Thyroid gland (tissue), 4 donors: ENCODE measurements at regions not wholly inside any gene's neighbourhood (a gene's known extent, or its start where the extent isn't known, plus 50 kb on each side); places are given as distances from the start of the nearest gene placed in this dataset.

Source experiments
- DNase-seq, 2 donors: peaks; one replicate each; pipeline ENCODE4 v3.0.0-alpha.2; 2019
- H3K27ac ChIP-seq, 3 donors: fragments of 200-600 bp; sonication (generic); 1 replicate in 2 of 3; 2 replicates in 1 of 3; pipeline ENCODE4 v1.5.1; 2016 to 2019; ENCODE audit warnings: mild to moderate bottlenecking in 1 of 3, moderate library complexity in 1 of 3
- H3K27me3 ChIP-seq: fragments of 200-600 bp; sonication (generic); one replicate; pipeline ENCODE4 v1.5.1; 2019
- H3K36me3 ChIP-seq, 2 donors: fragments of 200-600 bp; sonication (generic); one replicate each; pipeline ENCODE4 v1.5.1; 2016 to 2019
- H3K4me1 ChIP-seq, 2 donors: fragments of 200-600 bp; sonication (generic); one replicate each; pipeline ENCODE4 v1.5.1; 2017 to 2019
- H3K4me3 ChIP-seq, 3 donors: fragments of 200-600 bp; sonication (generic); replicated peaks in 1 of 3; 1 replicate in 2 of 3; 2 replicates in 1 of 3; pipeline ENCODE4 v1.5.1; 2016; ENCODE audit warnings: mild to moderate bottlenecking in 1 of 3
- H3K9me3 ChIP-seq: fragments of 200-600 bp; sonication (generic); one replicate; pipeline ENCODE4 v1.5.1; 2017
- CTCF ChIP-seq, 6 experiments: fragments of 200-600 bp in 3 of 6; fragments of 450-650 bp in 3 of 6; sonication (generic) in 3 of 6; IDR thresholded peaks; one replicate each; pipeline ENCODE4 v1.5.1; 2016 to 2019; ENCODE audit warnings: antibody characterized with exemption in 6 of 6, mild to moderate bottlenecking in 2 of 6, inconsistent platforms in 1 of 6, moderate library complexity in 1 of 6
- POLR2A ChIP-seq, 2 donors: fragments of 450-650 bp; IDR thresholded peaks; one replicate each; pipeline ENCODE4 v1.6.1; 2017; ENCODE audit warnings: antibody characterized with exemption in 2 of 2, mild to moderate bottlenecking in 2 of 2, moderate library complexity in 1 of 2
- WGBS, 2 donors: methylation state at CpG; one replicate each; pipeline ENCODE4 v1.1.5; 2017; 5-methylcytosine and 5-hydroxymethylcytosine counted together
- intact Hi-C: fragments of 100-400 bp; cut with DNase I; formaldehyde crosslinking; loops from one replicate; pipeline ENCODE4 v1.15.1; 2023

DNA sequence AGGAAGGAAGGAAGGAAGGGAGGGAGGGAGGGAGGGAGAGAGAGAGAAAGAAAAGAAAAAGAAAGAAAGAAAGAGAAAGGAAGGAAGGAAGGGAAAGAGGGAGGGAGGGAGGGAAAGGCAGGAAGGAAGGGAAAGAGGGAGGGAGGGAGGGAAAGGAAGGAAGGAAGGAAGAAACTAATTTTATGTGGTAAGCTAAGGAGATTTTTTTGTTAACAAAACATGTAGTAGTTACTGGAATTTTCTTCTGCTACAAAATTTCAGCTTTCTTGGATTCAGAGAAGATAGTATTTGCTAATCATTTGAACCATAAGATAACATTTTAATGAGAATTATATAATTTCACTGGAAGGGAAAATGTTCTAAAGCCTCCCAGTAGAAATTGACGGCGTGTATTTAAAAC lies 437.8 kb upstream of the DCN start:
- Histone ChIP-seq H3K9me3 (no peaks in the 10 kb centered on the region), H3K4me3 (no peak overlapping the region), H3K27ac (no peak overlapping the region), H3K36me3 (no peaks in the 10 kb centered on the region), H3K4me1 (no peaks in the 10 kb centered on the region), H3K27me3 (no peaks in the 10 kb centered on the region)
- TF ChIP-seq POLR2A (IDR thresholded peaks at IDR 0.05) (no peak), CTCF (IDR thresholded peaks at IDR 0.05) (no peak)
- intact Hi-C loops: no loop called here
- whole genome bisulfite sequencing, 2 donors: 74 to 78% methylated on average over 2 of the region's 2 CpGs
- no peak for DNase-seq

- H3K4me3 ChIP-seq: no peak overlapping the region
- WGBS, 2 donors: 92 to 96% methylated on average over 2 of the region's 2 CpGs
- DNase-seq: no peak
- no peaks in the 10 kb centered on the region for H3K4me1 ChIP-seq
- H3K27ac ChIP-seq: no peak overlapping the region
- TF ChIP-seq CTCF (IDR thresholded peaks at IDR 0.05) (no peak), POLR2A (IDR thresholded peaks at IDR 0.05) (no peak)
- intact Hi-C loops: no loop called here
- no peaks in the 10 kb centered on the region for H3K36me3 ChIP-seq
- no peaks in the 10 kb centered on the region for H3K27me3 ChIP-seq
- no peaks in the 10 kb centered on the region for H3K9me3 ChIP-seq
These were observed 435.7 kb upstream of the DCN start for GRCh38 chr12:91618281-91618680.

DNA sequence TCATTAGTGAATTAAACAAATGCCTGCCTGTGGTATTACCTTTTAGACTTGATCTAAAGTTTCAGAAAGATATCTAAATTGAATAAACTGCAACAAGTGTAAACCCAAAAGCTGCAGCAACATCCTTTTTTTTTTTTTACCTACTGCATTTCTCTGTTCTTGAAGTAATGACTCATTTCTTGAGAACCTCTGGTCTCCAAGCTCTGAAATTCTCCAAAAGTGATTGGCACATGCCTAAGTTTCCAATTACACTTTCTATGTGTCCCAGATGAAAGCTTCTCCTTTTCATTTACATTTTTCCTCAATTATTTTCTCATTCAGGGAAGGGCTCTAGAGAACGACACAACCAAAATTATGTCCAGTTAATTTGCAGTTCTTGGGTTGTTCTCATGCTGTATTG lies 435.2 kb upstream of the DCN start:
- DNase-seq: no peak
- Histone ChIP-seq H3K4me1 (no peaks in the 10 kb centered on the region), H3K9me3 (no peaks in the 10 kb centered on the region), H3K27ac (no peak overlapping the region), H3K27me3 (no peaks in the 10 kb centered on the region), H3K4me3 (no peak overlapping the region), H3K36me3 (no peaks in the 10 kb centered on the region)
- WGBS, 2 donors: 83 to 96% methylated on average over 1 of the region's 1 CpG
- intact Hi-C loops: no loop called here
- TF ChIP-seq POLR2A (IDR thresholded peaks at IDR 0.05) (no peak), CTCF (IDR thresholded peaks at IDR 0.05) (no peak)

DNA sequence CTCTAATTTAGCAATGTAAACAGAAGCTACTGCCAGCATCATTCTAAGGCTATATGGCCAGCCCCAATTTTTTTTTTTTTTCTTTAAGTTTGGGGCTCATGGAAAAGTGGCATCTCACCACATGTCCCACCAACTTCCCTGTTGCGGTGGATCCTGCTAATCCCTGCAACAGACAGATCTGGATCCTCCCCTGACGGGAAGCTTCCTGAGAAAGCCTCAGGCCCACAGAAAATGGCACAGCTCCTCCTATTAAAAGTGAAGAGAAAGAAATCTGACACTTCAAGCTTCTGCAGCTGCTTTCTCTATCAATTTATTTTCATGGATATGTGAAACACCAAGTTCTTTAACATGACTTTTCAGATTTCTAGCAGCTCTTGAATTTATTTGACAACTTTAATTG lies 433.8 kb upstream of the DCN start:
- no peak for DNase-seq
- H3K4me3 ChIP-seq: no peak overlapping the region
- no peak for TF ChIP-seq CTCF (IDR thresholded peaks at IDR 0.05)
- TF ChIP-seq POLR2A (IDR thresholded peaks at IDR 0.05): no peak
- no peaks in the 10 kb centered on the region for H3K4me1 ChIP-seq
- H3K9me3 ChIP-seq: no peaks in the 10 kb centered on the region
- intact Hi-C loops: no loop called here
- H3K27ac ChIP-seq: no peak overlapping the region
- no peaks in the 10 kb centered on the region for H3K36me3 ChIP-seq
- WGBS, 2 donors: 91 to 94% methylated on average over 2 of the region's 2 CpGs
- no peaks in the 10 kb centered on the region for H3K27me3 ChIP-seq

DNA sequence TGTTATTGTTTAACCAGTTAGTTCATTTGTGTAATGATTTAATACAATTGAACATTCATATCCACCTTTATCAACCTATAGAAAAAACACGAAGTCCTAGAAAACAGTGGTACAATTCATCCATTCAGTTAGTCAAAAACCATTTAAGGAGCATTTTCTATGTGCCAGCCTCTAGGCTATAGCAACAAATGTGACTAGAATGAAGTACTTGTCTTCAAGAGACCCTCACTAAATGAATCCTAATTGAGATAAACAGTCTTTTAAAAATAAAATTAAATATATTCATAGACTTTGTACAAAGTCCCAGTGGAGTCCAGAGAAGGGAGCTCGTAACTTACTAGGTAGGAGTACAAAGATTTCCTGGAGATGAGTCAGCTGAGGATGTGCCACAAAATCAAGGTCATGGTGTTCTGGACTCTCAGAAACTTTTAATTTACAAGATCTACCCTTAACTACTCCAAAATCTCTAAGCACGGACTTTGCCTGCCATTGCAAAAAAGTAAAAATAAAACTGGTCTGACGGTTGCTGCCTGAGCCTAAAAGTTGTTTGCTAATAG lies 430.7 kb upstream of the DCN start:
- H3K4me3 ChIP-seq: no peak overlapping the region
- no peak overlapping the region for H3K27ac ChIP-seq
- TF ChIP-seq CTCF (IDR thresholded peaks at IDR 0.05): no peak
- no peak for TF ChIP-seq POLR2A (IDR thresholded peaks at IDR 0.05)
- no peaks in the 10 kb centered on the region for H3K4me1 ChIP-seq
- H3K27me3 ChIP-seq: no peaks in the 10 kb centered on the region
- H3K9me3 ChIP-seq: no peaks in the 10 kb centered on the region
- intact Hi-C loops: no loop called here
- H3K36me3 ChIP-seq: no peaks in the 10 kb centered on the region
- WGBS, 2 donors: 87 to 88% methylated on average over 4 of the region's 4 CpGs
- no peak for DNase-seq
